Kidney capillary endothelial cell (primary cell): ENCODE measurements at regions not wholly inside any gene's neighbourhood (a gene's known extent, or its start where the extent isn't known, plus 50 kb on each side); places are given as distances from the start of the nearest gene placed in this dataset.
"Not testable (repeated sequence)": the region's sequence is repeated elsewhere in the genome, so short reads cannot be mapped to it uniquely, and the experiment has no call there.

Experiments
- DNase-seq: peaks from one replicate; pipeline ENCODE4 v3.0.0-alpha.2; 2018; ENCODE audit warnings: low spot score

DNA sequence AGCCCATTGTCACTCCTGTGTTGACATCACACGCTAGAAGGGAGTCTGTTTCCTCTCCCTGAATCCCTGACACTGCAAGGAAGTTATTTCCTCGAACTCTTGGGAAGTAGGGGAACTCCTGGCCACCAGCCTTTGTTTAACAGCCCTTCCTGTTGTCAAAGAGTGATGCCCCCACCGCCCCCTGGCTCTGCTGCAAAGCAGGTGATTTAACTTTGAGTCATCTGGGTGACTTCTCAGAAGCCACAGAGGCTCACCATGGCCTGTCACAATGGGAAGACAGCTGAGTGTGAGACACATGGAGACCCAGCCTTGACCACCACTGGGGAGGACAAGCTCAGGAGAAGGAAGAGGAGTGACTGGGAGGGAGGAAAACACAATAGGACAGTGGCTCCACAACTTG is 182.8 kb downstream of the PSMG1 start:
- peak; percentile 96 for DNase-seq

DNA sequence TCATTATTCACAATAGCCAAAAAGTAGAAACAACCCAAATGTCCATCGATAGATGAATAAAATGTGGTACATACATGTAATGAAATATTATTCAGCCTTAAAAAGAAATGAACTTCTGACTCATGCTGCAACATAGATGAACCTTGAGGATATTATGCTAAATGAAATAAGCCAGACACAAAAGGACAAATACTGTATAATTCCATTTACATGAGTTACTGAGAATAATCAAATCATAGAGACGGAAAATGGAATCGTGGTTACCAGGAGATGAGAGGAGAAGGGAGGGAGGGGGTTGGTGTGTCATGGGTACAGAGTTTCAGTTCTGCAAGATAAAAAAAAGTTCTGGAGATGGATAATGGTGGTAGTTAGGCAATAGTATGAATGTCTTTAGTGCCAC is 184.1 kb downstream of the PSMG1 start:
- DNase-seq: no peak

DNA sequence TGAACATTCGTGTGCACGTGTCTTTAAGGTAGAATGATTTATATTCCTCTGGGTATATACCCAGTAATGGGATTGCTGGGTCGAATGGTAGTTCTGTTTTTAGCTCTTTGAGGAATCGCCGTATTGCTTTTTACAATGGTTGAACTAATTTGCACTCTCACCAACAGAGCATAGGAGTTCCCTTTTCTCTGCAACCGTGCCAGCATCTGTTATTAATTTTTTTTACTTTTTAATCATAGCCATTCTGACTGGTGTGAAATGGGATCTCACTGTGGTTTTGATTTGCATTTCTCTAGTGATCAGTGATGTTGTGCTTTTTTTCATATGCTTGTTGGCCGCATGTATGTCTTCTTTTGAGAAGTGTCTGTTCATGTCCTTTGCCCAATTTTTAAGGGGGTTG is 185.0 kb downstream of the PSMG1 start:
- DNase-seq: not testable (repeated sequence)

DNA sequence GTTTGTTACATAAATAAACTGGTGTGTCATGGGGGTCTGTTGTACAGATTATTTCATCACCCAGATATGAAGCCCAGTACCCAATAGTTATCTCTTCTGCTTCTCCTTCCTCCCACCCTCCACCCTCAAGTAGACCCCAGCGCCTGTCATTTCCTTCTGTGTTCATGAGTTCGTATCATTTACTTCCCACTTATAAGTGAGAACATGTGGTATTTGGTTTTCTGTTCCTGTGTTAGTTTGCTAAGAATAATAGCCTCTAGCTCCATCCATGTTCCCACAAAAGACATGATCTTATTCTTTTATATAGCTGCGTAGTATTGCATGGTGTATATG is 185.4 kb downstream of the PSMG1 start:
- not testable (repeated sequence) for DNase-seq

DNA sequence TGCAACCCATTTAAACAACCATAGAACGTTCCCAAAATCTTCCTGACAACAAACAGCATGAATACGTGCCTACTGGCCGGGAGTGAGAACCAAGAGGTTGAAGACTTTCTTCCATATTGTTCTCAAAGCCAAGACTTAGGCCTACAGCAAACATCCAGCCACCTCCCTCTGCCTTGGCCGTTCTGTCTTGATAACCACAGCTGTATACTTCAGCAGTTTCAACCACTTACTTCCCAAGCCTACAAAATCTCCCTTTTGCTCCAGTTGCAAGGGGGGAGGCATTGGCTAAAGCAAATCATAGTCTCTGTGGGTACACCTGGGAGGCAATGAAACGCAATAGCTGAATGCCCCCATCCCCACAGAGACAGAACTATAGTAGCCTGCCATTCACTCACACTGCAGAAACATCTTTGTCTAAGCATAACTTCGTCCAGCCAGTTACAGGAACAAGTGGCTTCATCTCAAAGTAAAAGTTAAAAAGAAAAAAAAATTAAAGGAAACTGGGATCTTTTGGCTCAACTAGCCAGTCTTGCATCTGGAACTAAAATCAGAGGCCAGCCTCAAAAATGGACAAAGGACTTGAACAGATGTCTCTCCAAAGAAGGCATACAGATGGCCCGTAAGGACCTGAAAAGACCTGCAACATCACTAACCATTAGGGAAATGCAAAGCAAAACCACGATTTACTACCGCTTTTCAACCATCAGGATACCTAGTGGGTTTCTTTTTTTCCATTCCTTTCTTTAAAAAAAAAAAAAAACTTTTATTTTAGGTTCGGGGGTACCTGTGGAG is 186.0 kb downstream of the PSMG1 start:
- DNase-seq: no peak

DNA sequence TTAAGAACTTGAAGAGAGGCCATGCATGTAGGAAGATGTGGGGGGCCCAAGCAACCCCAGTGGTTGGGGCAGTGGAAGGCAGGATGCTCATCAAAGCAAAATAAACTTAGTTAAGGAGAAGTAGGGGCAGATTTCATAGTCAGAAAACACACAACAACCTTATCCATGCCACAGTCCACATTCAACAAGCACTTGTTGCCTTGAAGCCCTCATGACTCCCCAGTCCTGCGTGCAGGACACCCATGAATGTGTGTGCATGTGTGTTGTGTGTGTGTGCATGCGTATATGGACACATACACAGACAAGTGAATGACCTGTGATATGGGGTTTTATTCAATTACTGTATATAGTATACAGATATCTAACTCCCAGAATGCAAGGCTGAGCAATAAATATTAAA is 186.9 kb downstream of the PSMG1 start:
- DNase-seq: no peak

DNA sequence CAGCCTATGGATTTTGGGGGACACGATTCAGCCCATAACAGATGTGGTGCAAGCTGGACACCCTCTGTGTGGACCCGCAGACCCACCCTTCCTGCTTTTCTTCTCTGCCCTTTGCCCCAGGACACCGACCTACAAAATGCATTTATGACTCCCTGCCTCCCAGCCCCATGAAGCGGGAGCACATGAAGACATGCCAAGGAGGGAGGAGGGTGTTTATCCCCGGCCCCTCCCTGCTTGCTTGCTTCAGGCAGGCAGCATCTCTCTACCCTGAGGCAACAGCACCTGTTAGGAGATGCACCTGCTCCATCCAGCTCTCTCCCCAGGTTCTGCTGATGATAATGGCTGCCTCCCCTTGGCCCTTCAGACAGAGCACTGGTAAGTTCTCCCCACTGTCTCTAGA is 187.5 kb downstream of the PSMG1 start:
- DNase-seq: no peak

DNA sequence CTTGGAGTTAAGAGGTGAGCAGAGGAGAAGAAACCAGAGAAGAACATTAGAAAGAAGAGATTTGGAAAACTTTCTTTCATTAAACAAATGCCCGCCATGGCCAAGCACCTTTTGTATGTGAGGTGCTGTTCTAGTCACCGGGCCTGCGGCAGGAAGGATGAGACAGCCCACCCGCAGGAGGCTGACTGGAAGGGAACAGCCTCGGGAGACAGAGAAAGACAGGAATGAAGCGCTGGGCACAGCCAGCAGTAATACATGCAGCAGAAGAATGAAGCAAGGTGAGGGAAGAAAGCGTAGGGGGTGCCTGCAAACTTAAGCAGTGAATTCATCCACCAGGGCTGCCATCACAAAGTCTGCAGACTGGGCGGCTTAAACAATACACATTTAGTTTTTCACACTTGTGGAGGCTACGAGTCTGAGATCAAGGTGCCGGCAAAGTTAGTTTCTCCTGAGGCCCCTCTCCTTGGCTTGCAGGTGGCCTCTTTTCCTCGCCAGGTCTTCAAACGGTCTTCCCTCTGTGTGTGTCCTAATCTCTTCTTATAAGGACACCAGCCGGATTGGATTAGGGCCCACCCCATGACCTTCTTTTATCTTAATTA is 188.1 kb downstream of the PSMG1 start:
- DNase-seq: no peak

DNA sequence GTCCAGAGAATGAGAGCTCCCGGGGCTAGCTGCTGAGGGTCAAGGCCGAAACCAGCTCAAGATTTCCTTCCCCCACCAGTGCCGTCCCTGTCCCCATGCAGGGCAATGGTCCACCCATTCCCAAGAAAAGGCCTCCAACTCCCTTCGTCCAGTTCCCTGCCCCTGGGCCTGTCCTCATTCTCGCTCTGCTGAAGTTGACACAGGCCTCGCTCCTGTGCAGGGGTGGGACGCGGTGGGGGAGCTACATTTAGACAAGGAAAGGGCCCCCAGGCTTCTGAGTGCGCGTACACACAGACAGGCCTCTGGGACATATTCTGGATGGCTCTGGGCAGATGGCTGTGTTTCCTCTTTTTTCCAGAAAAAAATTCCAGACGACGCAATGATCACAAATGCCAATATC is 188.3 kb downstream of the ETS2 start:
- DNase-seq: no peak

DNA sequence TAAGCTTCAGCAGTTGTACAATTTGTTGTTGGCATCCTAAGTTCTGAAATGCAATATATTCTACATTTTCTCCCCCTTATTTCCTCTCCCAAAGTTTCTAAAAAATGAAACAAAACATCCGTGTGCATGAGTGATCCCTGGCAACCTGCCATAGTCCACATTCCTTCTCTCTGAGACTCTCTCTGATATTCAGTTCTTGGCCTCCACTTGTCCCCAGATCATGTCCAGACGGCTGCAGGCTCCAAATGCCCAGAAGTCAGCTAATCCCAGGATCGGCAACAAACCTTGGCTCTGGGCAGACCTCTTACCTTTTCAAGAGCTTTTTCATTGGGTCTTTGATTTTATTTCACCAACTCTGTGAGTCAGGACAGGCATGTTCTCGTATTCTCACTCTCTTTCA is 187.8 kb downstream of the ETS2 start:
- peak; percentile 93 for DNase-seq

DNA sequence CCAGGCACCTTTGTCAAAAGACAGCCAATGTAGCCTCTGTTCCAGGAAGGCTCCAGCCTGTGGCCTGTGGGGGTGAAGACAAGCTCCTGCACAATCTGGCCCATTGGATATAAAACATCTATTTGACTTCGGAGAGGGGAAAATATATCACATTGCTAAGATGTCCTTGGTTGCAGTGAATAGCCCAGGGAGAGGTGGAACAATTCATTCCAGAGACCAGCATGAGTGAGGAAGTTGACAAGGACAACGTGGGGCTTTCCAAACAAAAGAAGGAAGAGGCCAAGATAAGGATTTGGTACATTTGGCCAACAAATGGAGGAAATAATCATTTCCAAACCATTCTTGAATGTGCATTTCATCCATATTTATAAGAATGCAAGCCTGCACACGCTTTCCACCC is 187.0 kb downstream of the ETS2 start:
- peak; percentile 67 for DNase-seq

DNA sequence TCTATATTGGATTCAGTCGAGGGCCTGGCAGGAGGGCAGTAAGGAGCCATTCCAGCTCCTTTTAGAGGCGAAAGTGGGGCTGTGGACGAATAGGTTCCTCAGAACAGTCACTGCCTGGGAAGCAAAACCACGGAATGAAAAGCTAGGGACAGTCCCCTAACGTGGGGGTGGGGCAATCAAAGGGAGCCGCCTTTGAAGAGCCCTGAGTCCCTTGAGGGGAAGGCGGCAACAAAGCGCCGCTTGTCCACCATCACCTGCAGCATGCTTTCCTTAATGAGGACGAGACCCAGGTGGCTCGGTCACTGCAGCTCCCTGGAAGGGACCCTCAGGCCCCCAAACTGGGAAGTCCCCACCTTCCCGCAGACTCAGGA is 184.7 kb downstream of the ETS2 start:
- no peak for DNase-seq

DNA sequence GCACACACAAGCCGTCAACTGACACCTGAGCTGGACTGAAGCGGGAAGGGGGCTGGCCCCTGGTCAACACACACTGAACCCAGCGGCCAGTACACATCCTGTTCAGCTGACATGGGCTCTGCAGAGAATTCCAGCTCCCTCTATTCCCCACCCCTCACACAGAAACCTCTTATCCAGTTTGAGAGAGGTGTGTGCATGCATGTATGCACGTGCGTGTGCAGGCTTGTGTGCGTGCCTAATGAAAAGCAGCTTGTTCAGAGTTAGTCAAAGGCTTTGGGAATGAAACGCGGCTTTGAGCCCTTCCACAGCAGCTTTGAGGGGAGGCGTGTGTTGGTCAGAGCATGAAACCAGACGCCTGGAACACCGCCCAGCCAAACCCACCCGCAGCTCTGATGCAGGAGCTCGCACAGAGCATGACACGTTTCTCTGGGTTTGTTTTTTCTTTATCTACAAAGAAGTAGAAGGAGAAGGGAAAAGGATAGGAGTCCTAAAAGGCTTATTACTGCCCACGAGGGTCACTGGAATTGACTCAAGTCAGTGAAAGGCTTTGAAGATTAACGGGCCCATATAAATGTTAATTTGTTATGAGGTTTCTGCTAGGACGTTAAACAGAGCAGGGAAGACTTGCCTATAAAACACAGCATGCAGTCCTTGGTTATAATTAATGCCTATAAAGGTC is 184.2 kb downstream of the ETS2 start:
- peak; percentile 11 for DNase-seq

DNA sequence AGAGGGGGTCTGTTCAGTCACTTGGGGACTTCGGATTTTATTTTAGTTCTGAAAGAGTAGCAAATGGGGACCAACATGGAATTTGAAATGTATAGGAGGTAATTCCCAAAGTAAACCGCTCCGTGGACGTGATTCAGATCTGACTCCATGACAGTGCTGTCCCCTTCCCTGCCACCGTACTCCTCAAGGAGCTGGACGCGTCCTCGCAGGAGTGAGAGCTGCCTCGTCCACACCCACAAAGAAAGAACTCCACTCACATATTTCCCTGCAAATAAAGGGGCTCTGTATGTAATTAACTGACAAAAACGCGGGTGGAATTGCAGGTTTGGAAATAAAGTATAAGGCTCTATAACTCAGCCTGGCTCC is 183.6 kb downstream of the ETS2 start:
- no peak for DNase-seq

DNA sequence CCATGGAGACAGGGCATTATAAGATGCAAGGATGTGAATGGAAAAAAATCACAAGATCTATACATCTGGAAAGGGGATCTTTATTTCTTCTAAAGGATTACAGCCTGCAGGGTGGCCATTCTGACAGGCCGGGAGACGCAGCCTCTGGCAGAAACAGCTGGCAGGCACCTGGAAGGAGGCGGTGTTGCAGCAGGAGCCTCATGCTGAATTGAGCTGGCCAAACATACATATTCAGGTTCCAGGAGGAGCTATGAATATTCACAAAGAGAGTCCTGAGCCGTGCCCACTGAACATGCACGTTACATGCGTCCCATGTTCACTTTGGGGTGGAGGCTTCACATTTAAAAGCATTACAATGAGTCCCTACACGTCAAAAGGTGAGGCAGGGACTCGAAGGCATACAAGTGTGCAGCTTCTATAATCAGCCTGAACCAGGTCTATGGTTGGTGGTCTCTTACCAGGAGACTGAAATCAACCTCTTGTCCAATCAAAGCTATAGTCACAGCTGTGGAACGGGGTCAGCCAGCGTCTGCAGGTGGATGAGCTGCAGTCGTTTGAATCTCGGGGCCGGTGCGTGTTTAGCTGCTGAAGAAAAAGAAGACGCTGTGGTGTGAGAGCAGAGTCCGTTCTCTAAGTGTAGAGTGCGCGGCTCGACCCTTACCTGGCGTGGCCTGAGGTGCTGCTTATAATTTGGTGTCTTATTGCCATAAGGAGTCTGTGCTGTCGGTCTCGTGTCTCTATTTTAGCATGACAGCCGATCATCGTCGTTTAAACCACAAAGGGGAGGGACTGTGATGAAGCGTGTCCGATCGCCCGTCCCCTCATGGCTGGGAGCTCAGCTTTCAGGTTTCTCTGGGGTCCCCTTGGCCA is 183.0 kb downstream of the ETS2 start:
- no peak for DNase-seq

DNA sequence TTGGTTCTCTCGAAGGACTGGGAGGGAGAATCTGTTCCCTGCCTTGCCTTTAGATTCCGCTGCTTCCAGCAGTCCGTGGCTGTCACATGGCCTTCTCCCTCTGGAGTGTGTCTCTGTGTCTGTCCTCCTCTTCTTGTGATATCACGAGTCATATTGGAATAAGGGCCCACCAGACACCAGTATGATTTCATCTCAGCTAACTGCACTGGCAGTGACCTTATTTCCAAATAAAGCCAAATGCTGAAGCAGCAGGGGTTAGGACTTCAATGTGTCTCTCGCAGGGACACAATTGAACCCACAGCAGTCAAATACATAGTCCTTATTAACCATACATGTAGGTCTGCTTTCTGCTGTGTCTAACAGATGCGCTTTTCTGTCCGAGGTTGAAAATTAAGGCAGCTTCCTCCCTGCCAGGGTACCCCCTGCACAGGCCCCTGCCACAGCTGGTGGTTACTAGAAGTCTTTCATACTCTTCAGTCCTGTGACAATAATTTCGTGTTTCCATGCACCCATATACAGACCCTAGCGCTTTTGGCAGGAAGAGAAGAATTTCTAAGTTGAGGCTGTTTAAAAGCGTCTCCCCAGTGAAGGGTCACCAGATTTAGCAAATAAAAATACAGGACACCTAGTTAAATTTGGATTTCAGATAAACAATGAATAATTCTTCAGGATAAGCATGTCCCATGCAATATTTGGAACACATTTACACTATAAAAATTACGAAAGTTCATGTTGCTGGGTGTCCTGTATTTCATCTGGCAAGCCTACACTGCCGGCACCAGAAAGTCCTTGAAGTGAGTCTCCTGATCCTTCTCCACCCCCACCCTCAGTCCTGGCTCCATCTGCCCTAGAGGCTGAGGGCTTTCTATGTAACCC is 182.1 kb downstream of the ETS2 start:
- DNase-seq: no peak

DNA sequence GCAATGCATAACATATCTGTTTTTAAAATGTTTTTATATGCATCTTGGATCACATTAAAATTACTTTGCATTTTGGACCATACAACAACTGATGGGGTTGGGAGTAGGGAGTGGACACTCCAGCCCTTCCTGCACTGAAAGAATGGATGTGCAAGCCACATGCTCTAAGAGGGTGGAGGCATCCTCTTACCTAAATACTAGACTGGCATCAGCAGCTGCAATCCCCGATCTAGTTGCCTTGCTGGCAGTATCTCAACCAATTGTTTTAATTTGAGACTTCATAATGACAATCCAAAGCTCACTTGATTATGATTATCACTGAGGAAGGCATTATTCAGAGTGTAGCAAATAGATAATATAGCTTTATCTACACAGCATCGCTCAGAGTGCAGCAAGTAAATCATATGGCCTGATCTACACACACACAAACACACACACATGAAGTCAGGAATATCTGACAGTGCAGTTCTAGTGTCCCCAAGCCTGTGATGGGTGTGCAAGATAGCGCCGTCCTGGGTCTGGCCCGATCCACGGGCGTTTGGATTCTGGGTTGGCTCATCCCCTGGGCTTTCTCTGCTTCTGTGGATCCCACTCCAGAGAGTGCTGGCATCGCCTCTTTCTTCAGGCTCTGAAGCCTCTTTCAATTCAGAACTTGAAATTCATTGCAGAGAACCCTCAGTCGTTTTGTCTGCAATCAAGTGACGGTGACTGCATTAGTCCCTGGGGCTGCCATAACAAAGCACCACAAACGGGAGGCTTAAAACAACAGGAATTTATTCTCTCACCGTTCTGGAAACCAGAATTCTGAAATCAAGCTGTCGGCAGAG is 181.3 kb downstream of the ETS2 start:
- DNase-seq: no peak

DNA sequence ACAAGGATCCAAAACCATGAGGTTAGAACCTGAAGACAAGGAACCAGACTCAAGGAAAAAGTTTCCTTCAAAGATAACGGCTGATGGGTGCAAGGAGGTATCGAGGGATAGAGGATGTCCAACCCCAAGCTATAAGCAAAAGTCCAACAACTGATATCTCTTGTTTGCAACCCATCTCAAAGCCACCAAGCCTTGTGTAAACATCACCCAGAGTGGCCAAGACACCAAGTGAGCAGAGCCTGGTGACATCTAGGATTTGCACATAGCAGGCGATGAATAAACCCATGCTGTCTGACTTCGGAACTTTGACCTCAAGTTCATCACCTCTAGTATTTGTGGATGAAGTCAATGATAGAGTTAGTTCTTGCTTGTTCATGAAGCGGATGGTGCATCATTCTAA is 180.7 kb downstream of the ETS2 start:
- no peak for DNase-seq

DNA sequence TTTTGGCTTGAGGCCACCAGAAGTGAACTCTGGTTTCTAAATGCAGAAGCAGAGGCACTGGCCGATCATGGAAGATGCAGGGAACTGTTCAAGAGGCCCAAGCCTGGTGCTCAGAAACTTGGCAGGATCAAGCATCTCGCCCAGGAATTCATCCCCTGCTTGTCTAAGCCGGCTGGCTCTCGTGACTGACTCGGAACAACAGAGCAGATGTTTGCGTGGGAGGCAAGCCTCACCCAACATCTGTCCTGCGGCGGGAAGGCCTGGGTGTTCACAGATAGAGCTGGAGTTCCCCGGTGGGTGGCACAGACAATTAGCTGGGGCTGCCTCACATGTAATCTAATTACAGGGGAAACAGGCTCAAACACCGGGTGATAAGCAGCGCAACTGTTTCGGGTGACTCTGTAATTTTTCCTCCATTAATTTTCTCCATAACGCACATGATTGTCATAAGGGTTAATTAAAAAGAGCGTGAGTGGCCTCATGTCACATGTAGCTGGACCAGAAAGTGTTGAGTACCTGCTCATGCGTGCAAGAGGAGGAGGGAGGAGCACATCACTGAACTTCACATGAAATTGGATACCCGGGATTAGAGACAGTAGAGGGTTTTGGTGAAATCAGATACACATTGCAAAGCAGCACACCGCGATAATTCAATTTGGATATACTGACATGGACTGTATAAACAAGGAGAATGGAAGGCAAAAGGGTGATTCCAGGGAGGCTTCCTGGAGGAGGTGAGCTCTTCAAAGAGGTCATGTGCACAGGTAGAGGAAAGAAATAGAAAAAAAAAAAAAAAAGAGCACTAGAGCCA is 180.0 kb downstream of the ETS2 start:
- DNase-seq: no peak

DNA sequence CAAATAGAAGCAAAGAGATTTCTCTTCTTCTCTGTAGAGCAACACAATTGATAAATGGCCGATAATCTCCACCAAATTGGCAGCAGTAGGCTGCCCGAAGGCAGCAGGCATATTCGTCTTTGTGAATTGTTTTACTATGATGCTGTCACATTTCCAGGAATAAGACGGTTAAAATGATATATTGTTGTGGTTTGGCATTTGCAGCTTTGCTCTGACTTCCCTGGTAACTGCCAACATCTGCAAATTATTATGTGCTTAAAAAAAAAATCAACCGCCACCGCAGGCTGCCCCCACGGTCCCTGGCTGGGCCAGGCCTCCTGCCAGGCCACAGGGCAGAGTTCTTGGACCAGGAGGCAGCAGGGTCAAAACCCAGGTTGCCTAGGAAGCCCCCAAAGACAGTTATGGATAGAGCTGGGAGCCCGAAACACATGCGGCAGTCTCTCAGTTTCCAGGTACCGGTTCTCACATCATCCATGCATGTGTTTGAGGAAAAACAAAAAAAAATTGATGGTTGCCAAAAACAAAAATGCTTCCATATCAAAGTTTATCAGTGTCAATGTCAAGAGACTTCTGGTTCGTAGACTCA is 179.3 kb downstream of the ETS2 start:
- DNase-seq: no peak
